ENCODE measurements at regions not wholly inside any gene's neighbourhood (a gene's known extent, or its start where the extent isn't known, plus 50 kb on each side); places are given as distances from the start of the nearest gene placed in this dataset.

DNA sequence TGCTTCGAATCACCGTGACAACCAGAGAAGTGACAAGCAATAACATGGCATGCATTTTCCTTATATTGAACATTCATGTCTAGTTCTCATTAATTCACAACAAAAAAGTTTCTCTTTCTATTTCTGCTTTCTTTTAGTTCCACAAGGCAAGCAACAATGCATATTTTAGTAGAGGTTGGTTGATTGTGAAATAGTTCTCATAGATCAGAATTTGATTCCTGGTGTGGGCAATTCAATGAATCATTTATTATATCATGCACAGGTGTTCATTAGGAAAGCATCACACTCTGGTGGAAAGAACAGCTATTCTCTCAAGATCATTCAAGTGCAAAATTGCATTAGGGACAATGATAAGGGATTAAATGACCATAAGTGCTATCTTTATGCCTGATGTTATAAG lies 980.9 kb downstream of the BRINP3 start:
- H3K27ac Mint-ChIP-seq, result no peak overlapping the region
- TF ChIP-seq, protein P1, sequence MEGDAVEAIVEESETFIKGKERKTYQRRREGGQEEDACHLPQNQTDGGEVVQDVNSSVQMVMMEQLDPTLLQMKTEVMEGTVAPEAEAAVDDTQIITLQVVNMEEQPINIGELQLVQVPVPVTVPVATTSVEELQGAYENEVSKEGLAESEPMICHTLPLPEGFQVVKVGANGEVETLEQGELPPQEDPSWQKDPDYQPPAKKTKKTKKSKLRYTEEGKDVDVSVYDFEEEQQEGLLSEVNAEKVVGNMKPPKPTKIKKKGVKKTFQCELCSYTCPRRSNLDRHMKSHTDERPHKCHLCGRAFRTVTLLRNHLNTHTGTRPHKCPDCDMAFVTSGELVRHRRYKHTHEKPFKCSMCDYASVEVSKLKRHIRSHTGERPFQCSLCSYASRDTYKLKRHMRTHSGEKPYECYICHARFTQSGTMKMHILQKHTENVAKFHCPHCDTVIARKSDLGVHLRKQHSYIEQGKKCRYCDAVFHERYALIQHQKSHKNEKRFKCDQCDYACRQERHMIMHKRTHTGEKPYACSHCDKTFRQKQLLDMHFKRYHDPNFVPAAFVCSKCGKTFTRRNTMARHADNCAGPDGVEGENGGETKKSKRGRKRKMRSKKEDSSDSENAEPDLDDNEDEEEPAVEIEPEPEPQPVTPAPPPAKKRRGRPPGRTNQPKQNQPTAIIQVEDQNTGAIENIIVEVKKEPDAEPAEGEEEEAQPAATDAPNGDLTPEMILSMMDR (IDR thresholded peaks at IDR 0.05), result no peak
- no peaks in the 10 kb centered on the region for H3K27me3 Mint-ChIP-seq
- ChIA-PET POLR2A (no interaction called here), CTCF (no interaction called here)
- no peaks in the 10 kb centered on the region for H3K36me3 Mint-ChIP-seq (ENCODE audit: low read depth)
- no peaks in the 10 kb centered on the region for H3K4me1 Mint-ChIP-seq
- H3K4me3 Mint-ChIP-seq, result no peak overlapping the region
- DNase-seq, result no peak
- intact Hi-C loops (cut with micrococcal nuclease), result no loop called here
- H3K9me3 Mint-ChIP-seq, result peaks cover 6% of the 10 kb centered on the region
- ATAC-seq (ENCODE audit: low read depth), result no peak

DNA sequence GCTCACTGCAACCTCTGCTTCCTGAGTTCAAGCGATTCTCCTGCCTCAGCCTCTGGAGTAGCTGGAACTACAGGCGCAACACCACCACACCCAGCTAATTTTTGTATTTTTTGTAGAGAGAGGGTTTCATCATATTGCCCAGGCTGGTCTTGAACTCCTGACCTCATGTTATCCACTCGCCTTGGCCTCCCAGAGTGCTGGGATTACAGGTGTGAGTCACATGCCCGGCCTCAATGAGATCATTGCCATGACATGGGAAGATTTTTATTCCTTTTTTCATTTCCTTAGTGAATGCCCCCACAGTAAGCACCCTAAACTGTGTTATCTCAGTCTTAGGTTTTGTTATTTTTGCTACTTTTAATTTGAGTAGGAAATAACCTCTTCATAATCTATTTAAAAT lies 977.9 kb downstream of the BRINP3 start:
- ATAC-seq (ENCODE audit: low read depth) (no peak), DNase-seq (no peak)
- TF ChIP-seq, protein P1 (IDR thresholded peaks at IDR 0.05), result no peak
- Mint-ChIP-seq H3K9me3 (peaks cover 3% of the 10 kb centered on the region), H3K36me3 (ENCODE audit: low read depth) (no peaks in the 10 kb centered on the region), H3K4me1 (no peaks in the 10 kb centered on the region), H3K27me3 (no peaks in the 10 kb centered on the region), H3K27ac (no peak overlapping the region), H3K4me3 (no peak overlapping the region)
- ChIA-PET CTCF (no interaction called here), POLR2A (no interaction called here)
- intact Hi-C loops (cut with micrococcal nuclease), result no loop called here

GRCh38 chr1:189500778-189501177 lies 976.9 kb downstream of the BRINP3 start:
- intact Hi-C loops (cut with micrococcal nuclease), result no loop called here
- Mint-ChIP-seq H3K36me3 (ENCODE audit: low read depth) (no peaks in the 10 kb centered on the region), H3K4me3 (no peak overlapping the region), H3K9me3 (peaks cover 6% of the 10 kb centered on the region), H3K27ac (no peak overlapping the region), H3K27me3 (no peaks in the 10 kb centered on the region), H3K4me1 (no peaks in the 10 kb centered on the region)
- ChIA-PET POLR2A (no interaction called here), CTCF (no interaction called here)
- DNase-seq (no peak), ATAC-seq (ENCODE audit: low read depth) (no peak)
- TF ChIP-seq, protein P1 (IDR thresholded peaks at IDR 0.05), result no peak

DNA sequence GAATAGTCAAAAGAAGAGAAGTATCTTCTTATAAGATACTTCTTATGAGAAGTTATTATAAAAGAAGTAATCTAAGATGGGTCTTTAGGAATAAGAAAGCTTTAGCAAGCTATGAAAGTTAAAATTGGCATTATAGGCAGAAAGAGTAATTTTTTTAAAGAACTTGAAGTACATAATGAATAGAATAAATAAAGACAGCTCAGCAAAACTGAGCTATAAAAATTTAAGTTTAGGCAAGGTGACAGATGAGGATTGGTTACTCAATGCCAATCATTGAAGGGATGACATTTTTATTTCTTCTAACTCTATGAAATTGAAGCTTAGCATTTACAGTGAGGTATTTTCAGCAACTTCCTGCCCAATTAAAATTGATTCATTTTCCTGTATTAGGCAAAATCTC lies 966.8 kb downstream of the BRINP3 start:
- CTCF ChIA-PET, result no interaction called here
- intact Hi-C loops (cut with micrococcal nuclease), result no loop called here
- H3K4me1 Mint-ChIP-seq, result no peaks in the 10 kb centered on the region
- H3K36me3 Mint-ChIP-seq (ENCODE audit: low read depth), result no peaks in the 10 kb centered on the region
- no peak overlapping the region for H3K27ac Mint-ChIP-seq
- POLR2A ChIA-PET, result no interaction called here
- ATAC-seq (ENCODE audit: low read depth) (no peak), DNase-seq (no peak)
- TF ChIP-seq, protein P1 (IDR thresholded peaks at IDR 0.05), result no peak
- H3K9me3 Mint-ChIP-seq, result peaks cover 6% of the 10 kb centered on the region
- no peak overlapping the region for H3K4me3 Mint-ChIP-seq
- H3K27me3 Mint-ChIP-seq, result no peaks in the 10 kb centered on the region

DNA sequence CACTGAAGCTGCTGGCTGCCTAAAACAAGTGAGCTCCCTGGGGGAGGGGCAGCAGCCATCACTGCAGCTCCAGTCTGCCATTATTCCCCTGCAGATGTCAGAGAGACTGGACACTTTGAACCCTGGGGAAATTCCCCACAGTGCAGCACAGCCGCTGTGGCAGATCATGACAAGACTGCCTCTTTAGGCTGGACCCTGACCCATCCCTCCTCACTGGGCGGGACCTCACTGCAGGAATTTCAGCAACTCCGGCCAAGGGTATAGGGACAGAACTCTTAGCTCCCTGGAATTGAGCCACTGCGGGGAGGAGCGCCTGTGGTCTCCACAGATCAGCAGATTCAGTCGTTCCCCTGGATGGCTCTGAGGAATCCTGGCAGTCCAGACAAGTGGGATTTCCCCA lies 964.6 kb downstream of the BRINP3 start:
- no peak for ATAC-seq (ENCODE audit: low read depth)
- Mint-ChIP-seq H3K27ac (no peak overlapping the region), H3K4me3 (no peak overlapping the region), H3K36me3 (ENCODE audit: low read depth) (no peaks in the 10 kb centered on the region), H3K4me1 (no peaks in the 10 kb centered on the region), H3K9me3 (peaks cover 2% of the 10 kb centered on the region), H3K27me3 (no peaks in the 10 kb centered on the region)
- intact Hi-C loops (cut with micrococcal nuclease), result no loop called here
- no peak for DNase-seq
- CTCF ChIA-PET, result no interaction called here
- TF ChIP-seq, protein P1 (IDR thresholded peaks at IDR 0.05), result no peak
- POLR2A ChIA-PET, result no interaction called here

All from activated B cell treated with CpG ODN at 0.5 μM for 24 hours (primary cell).